GM12878 (cell line): ENCODE measurements at regions not wholly inside any gene's neighbourhood (a gene's known extent, or its start where the extent isn't known, plus 50 kb on each side); places are given as distances from the start of the nearest gene placed in this dataset.

Experiments used
- ATAC-seq: fragments of 200-7000 bp; cut with Tn5 transposase; 3 replicates; pipeline ENCODE4 v1.9.1; 2020; ENCODE audit warnings: mild to moderate bottlenecking, moderate library complexity
- BruUV-seq: library from RNA; stranded (reverse); fragments of 400-500 nt; replicated peaks from 2 replicates; lab custom pipeline; 2021; lab: Mats Ljungman, UMichigan
- CTCF ChIA-PET: fragments of 300-600 bp; sonication (Branson Sonifier 250); formaldehyde crosslinking; extraction: SDS; loops from one replicate; lab custom pipeline; 2021; ENCODE audit warnings: inconsistent platforms; lab: Yijun Ruan, JAX
- POLR2A ChIA-PET: fragments of 350-600 bp; formaldehyde crosslinking; extraction: SDS; loops from one replicate; lab custom pipeline; 2021; ENCODE audit warnings: inconsistent platforms; lab: Charles Lee
- RAD21 ChIA-PET: fragments of 300-600 bp; sonication (Branson Sonifier 250); formaldehyde crosslinking; loops from one replicate; lab custom pipeline; 2023; ENCODE audit warnings: antibody characterized with exemption; ENCODE audit not compliant: unreplicated experiment; lab: Charles Lee
- SMC1A ChIA-PET: fragments of 300-600 bp; sonication (Branson Sonifier 250); formaldehyde crosslinking; loops from one replicate; lab custom pipeline; 2023; ENCODE audit not compliant: unreplicated experiment, uncharacterized antibody; lab: Charles Lee
- DNase-seq: peaks from one replicate; pipeline ENCODE4 v3.0.0-alpha.2; 2011; ENCODE audit warnings: low read depth, low spot score
- FAIRE-seq: peaks from 3 replicates; lab custom pipeline; 2011; peaks lifted over from hg19 to GRCh38; lab: Jason Lieb, UNC
- H2AFZ ChIP-seq: 2 replicates; pipeline ENCODE4 v1.6.0; 2011; ENCODE audit warnings: low read depth, low read length, control low read depth; ENCODE audit not compliant: control insufficient read depth
- H3K27ac ChIP-seq: 2 replicates; pipeline ENCODE4 v1.5.1; 2011; ENCODE audit warnings: control low read depth; ENCODE audit not compliant: control insufficient read depth, insufficient read depth
- H3K27me3 ChIP-seq, 2 experiments: replicated peaks in 1 of 2; 2 replicates each; pipeline versions ENCODE4 v1.6.0 to v1.6.1; 2011; ENCODE audit warnings: low read length in 1 of 2; ENCODE audit not compliant: control insufficient read depth in 2 of 2, insufficient read depth in 2 of 2
- H3K36me3 ChIP-seq, 2 experiments: 2 replicates each; pipeline ENCODE4 v1.5.1; 2011; ENCODE audit warnings: low read length in 1 of 2; ENCODE audit not compliant: control insufficient read depth in 2 of 2, insufficient read depth in 2 of 2
- H3K4me1 ChIP-seq: 2 replicates; pipeline ENCODE4 v1.6.1; 2011; ENCODE audit warnings: mild to moderate bottlenecking, low read length, moderate library complexity, mixed read lengths; ENCODE audit not compliant: control insufficient read depth, insufficient read depth
- H3K4me2 ChIP-seq: 2 replicates; pipeline ENCODE4 v1.6.0; 2011; ENCODE audit warnings: control low read depth; ENCODE audit not compliant: control insufficient read depth, insufficient read depth
- H3K4me3 ChIP-seq: fragments of 200-600 bp; sonication (generic); 2 replicates; pipeline ENCODE4 v1.5.1; 2016
- H3K79me2 ChIP-seq: 2 replicates; pipeline ENCODE4 v1.6.0; 2011; ENCODE audit warnings: low read length; ENCODE audit not compliant: control insufficient read depth, insufficient read depth
- H3K9ac ChIP-seq: 2 replicates; pipeline ENCODE4 v1.8.0; 2011; ENCODE audit warnings: low read length, control low read depth, mixed read lengths; ENCODE audit not compliant: control insufficient read depth, insufficient read depth
- H3K9me3 ChIP-seq: replicated peaks from 3 replicates; pipeline ENCODE4 v1.5.1; 2011; ENCODE audit warnings: mild to moderate bottlenecking, low read length; ENCODE audit not compliant: control insufficient read depth, insufficient read depth
- H4K20me1 ChIP-seq: 2 replicates; pipeline ENCODE4 v1.6.0; 2011; ENCODE audit not compliant: control insufficient read depth, insufficient read depth
- CHD1 ChIP-seq: IDR thresholded peaks from 2 replicates; pipeline ENCODE4 v1.6.1; 2012; ENCODE audit warnings: low read depth, low read length, improper control_type of control experiment
- EED ChIP-seq: sonication (generic); IDR thresholded peaks from 2 replicates; pipeline ENCODE4 v1.6.1; 2016; ENCODE audit warnings: antibody characterized with exemption, low read depth
- HDAC6 ChIP-seq: fragments of 200-600 bp; sonication (generic); IDR thresholded peaks from one replicate; pipeline ENCODE4 v1.8.0; 2017; ENCODE audit warnings: antibody characterized with exemption; ENCODE audit not compliant: unreplicated experiment
- NFXL1 ChIP-seq: fragments of 450-650 bp; IDR thresholded peaks from 2 replicates; pipeline ENCODE4 v1.6.1; 2017; ENCODE audit warnings: antibody characterized with exemption, mild to moderate bottlenecking, borderline replicate concordance
- NFYA ChIP-seq: IDR thresholded peaks from 2 replicates; pipeline ENCODE4 v1.6.1; 2011; ENCODE audit warnings: low read depth, mild to moderate bottlenecking, low read length, improper control_type of control experiment, borderline replicate concordance
- RB1 ChIP-seq: fragments of 450-650 bp; formaldehyde crosslinking; IDR thresholded peaks from 2 replicates; pipeline ENCODE4 v1.6.1; 2017; ENCODE audit warnings: mild to moderate bottlenecking, borderline replicate concordance
- SUZ12 ChIP-seq: fragments of 200-600 bp; sonication (generic); IDR thresholded peaks from one replicate; pipeline ENCODE4 v1.6.1; 2018; ENCODE audit warnings: antibody characterized with exemption, mild to moderate bottlenecking; ENCODE audit not compliant: unreplicated experiment
- WGBS: methylation state at CpG from one replicate; pipeline ENCODE4 v1.1.6; 2016; ENCODE audit warnings: low lambda C conversion rate; ENCODE audit not compliant: insufficient replicate concordance, insufficient coverage; ENCODE audit errors: missing lambda C conversion rate; 5-methylcytosine and 5-hydroxymethylcytosine counted together
- in situ Hi-C: fragments of 300-500 bp; cut with MboI; formaldehyde crosslinking; loops from 9 replicates; pipeline ENCODE4 v1.14.3; 2018; ENCODE audit warnings: mixed read lengths
- intact Hi-C: fragments of 100-400 bp; cut with micrococcal nuclease; formaldehyde crosslinking; loops from one replicate; pipeline ENCODE4 v1.14.2; 2022; ENCODE audit not compliant: unreplicated experiment

DNA sequence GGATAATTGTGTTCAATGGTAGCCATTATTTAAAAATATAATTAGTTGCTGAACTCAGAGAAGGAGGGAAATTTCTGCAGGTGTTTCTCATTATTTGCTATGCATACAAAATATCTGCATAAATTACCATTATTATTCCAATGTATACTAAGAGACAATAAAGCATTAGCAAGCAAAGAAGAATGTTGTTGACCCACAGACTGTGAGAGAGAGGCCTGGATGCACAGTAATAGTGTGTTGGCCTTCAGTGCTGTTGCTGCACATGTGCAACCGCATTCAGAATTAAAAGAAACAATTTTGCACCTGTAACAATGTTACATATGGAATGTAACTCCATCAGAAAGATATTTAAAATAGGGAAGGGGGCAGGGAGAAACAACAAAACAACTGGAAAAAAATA lies 155.6 kb upstream of the KCNH8 start:
- ChIA-PET POLR2A (no interaction called here), RAD21 (no interaction called here), CTCF (no interaction called here), SMC1A (no interaction called here)
- no peak for FAIRE-seq
- no peak for TF ChIP-seq SUZ12
- no peak for TF ChIP-seq NFXL1
- TF ChIP-seq CHD1 = no peak
- no peak for TF ChIP-seq RB1
- TF ChIP-seq HDAC6 = no peak
- no peak for TF ChIP-seq NFYA
- TF ChIP-seq EED = no peak
- no peak overlapping the region for H3K27ac ChIP-seq
- no peak for ATAC-seq
- H3K79me2 ChIP-seq = no peaks in the 10 kb centered on the region
- H3K9ac ChIP-seq = no peak overlapping the region
- no peaks in the 10 kb centered on the region for H3K27me3 ChIP-seq
- no peaks in the 10 kb centered on the region for H3K9me3 ChIP-seq
- no peaks in the 10 kb centered on the region for H3K36me3 ChIP-seq
- BruUV-seq = no TSS peak
- DNase-seq = no peak
- 17% methylated on average over 1 of the region's 1 CpG for WGBS
- no peak overlapping the region for H3K4me2 ChIP-seq
- no peak overlapping the region for H3K4me3 ChIP-seq
- intact Hi-C loops = no loop called here
- no peak overlapping the region for H2AFZ ChIP-seq
- no peaks in the 10 kb centered on the region for H4K20me1 ChIP-seq
- in situ Hi-C loops = no loop called here
- no peaks in the 10 kb centered on the region for H3K4me1 ChIP-seq

DNA sequence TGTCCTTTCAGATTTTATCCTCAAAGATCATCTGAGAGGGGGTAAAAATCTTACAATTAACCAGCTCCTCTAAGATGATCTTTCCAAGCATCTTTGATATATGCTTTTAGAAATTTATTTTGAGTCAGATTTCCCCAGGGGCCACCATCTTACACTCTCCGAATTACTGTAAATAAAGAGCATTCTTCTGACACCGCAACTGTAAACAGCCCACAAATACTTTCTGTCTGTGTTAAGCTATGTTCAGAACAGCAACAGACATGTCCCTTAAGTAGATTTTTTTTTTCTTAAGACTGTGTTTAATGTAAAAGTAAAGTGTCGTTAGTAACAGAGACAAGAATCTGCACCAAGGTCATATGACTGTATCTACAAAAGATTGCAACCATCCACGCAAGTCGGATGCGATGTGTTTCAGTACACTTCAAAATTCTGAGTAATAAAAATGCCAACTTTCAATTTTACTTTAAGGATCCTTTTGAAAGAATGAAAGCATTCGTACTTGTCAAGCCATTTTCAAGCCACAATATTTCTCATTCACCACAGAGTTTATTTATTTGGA lies 159.0 kb upstream of the KCNH8 start:
- WGBS = 31% methylated on average over 7 of the region's 7 CpGs
- ATAC-seq (no peak), DNase-seq (no peak)
- intact Hi-C loops (no loop called here), in situ Hi-C loops (no loop called here)
- Histone ChIP-seq H3K9me3 (no peaks in the 10 kb centered on the region), H2AFZ (no peak overlapping the region), H3K4me2 (no peak overlapping the region), H3K9ac (no peak overlapping the region), H4K20me1 (no peaks in the 10 kb centered on the region), H3K4me1 (no peaks in the 10 kb centered on the region), H3K4me3 (no peak overlapping the region), H3K36me3 (no peaks in the 10 kb centered on the region), H3K27ac (no peak overlapping the region)
- RAD21 ChIA-PET = interaction anchor here (1.7 kb wide), 1 partner anchor 141 kb away, joined by 9 read pairs; no protein-coding TSS in a partner anchor
- BruUV-seq = no TSS peak
- SMC1A ChIA-PET = interaction anchor here (0.7 to 1.4 kb wide), 3 partner anchors 69 to 881 kb away, joined by 3 to 4 read pairs (median 3); no protein-coding TSS in a partner anchor
- POLR2A ChIA-PET = no interaction called here
- CTCF ChIA-PET = interaction anchor here (1.1 to 3.2 kb wide), 5 partner anchors 117 to 430 kb away, joined by 3 to 30 read pairs (median 9); no protein-coding TSS in a partner anchor
- TF ChIP-seq RB1 = no peak
- TF ChIP-seq, all 136 proteins: peak for 0
- Histone ChIP-seq H3K27me3 (no peaks in the 10 kb centered on the region), H3K79me2 (no peaks in the 10 kb centered on the region)
- no peak for FAIRE-seq
